ENCODE measurements at regions not wholly inside any gene's neighbourhood (a gene's known extent, or its start where the extent isn't known, plus 50 kb on each side); places are given as distances from the start of the nearest gene placed in this dataset.
"Not testable (repeated sequence)": the region's sequence is repeated elsewhere in the genome, so short reads cannot be mapped to it uniquely, and the experiment has no call there.

DNA sequence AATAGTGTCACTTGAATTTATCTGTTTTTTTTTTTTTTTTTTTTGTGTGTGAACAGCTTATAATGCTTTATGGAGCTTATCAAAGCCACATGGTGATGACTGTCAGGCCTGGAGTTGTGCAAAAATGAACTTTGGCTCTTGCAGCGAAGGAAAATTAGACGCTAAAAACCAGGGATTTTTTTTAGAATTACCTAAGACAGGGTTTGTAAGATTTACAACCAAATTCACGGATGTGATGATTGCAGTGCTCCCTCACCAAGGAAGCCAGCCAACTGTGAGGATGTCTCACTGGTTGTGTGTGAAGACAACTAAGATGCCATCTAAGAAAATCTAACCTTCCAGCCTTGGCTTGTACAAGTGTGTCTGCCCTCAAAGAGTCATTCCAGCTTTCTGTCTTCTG lies 127.1 kb upstream of the SLC4A4 start:
- DNase-seq: no peak

DNA sequence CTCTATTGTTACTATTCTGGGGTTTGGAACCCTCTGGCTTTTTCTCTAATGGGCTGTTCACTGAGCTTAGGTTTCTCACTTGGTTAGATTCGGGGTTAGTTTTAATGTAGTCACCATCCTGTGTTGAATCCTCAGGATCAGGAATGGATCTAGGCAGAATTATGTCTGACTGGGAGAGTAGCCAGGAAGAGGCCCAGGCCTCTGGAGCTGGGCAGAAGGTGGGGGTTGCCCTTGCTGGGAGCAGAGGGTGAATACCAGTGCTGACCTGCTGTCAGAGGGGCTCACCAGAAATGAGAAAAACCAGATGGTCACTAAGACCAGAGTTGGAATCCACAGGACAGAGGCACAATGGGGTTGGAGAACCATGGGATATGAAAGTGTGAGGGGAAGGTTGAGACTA lies 126.6 kb upstream of the SLC4A4 start:
- no peak for DNase-seq

DNA sequence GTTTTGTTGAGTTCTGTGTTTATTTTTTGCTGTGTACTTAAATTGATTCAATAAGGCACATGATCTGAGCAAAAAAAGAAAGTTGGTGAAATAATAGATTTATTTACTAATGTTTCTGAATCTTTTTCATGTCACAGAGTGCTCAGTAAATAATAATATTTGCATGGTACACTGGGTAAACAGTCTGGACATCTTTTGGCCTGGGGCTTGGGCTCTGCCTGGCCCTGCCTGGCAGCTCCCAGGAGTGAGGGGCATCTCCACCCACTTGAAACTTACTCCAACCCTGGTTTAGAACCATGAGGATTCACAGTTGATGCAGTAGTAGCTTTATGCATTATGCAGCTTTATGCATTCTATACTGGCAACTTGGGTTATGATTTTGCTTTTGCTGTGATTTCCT lies 124.2 kb upstream of the SLC4A4 start:
- no peak for DNase-seq

DNA sequence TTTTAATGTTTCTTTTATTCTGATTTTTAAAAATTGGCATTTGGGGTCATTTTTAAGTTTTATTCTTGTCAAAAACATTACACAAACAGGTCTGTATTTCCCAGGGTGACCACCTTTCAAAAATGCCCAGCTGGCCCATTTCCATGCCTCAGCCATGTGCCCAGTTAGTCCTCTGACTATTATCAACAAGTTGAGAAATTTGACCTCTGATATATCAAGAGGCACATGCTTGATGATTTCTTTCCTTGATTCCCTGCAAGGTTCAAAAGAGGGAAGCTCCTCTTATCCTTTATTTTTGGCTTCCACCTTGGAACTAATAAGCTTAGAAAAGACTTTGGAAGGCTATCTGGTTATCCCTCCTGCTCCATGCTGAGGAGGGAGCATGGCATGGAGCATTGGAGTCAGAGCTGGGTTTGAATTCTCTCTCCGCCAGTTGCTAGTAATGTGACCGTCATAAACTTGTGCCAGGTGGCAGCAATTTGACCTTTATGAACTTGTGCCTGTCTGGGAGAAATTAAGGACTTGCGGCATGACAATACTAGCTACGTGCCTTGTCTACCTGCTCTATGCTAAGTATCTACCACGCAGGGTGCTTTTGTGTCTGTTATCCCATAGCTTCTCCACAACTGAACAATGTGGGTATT lies 122.4 kb upstream of the SLC4A4 start:
- DNase-seq: no peak

DNA sequence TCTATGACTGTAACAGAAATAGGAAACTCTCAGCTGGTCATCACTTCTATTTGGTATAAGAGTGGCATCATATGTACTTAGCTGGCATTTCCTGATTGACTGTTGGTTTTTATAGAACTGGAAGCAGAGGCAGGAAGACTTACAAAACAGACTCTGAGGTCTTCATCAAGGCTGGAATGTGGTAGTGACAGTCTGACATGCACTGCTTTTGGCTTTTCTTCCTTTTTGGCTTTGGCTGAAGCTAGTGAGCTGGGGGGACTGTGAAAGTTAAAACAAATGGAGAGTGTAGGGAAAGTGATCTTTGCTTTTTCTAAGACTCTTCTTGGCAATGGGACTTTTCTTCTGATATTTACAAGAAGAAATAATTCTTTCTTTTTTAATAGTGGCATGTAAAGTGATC lies 121.1 kb upstream of the SLC4A4 start:
- DNase-seq: no peak

DNA sequence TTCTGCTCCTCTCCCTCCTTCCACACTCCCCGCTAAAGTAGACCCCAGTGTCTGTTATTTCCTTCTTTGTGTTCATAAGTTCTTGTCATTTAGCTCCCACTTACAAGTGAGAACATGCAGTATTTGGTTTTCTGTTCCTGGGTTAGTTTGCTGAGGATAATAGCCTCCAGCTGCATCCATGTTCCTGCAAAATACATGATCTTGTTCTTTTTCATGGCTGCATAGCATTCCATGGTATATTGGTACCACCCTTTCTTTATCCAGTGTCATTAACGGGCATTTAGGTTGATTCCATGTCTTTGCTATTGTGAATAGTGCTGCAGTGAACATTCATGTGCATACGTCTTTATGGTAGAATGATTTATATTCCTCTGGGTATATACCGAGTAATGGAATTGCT lies 118.0 kb upstream of the SLC4A4 start:
- DNase-seq: not testable (repeated sequence)

DNA sequence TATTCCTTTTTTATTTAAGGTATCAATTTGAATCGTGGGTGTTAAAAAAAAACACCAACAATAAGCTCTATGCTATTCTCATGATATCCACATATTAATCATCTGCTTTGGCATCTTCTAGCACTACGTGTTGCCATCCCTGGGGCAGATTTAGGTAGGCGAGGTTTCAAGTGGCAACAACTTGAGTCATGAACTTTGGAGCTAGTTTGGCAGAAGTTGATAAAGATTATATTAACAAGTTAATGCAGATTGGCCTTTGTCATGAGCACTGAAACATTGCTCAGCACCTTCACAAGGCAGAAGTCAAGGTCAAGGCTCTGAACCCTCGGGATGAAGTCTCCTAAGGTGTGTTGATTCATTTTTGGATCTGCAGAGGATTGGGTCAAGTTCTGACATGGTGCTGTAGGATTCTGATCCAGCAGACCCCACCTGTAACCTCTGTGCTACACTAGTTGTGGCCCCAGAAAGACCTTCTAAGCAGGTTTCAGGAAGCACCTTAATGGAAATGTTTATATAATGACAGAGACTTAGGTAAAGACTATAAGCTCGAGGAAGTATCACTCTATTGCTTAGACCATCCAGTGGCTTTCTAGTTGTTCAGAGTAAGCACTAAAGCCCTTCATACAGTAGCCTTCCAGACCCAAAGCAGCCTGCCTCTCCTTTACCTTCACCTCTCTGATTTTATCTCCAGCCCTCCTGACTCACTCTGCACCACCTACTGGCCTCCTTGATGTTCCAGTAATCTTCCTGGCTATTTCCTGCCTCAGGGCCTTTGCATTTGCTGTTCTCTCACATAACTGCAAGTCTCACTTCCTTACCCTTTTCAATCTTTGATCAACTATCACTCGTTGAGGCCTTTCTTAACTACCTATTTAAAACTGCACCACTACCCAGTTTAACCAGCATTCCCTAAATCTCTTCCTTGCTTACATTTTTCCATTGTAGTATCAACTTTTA lies 117.0 kb upstream of the SLC4A4 start:
- no peak for DNase-seq

DNA sequence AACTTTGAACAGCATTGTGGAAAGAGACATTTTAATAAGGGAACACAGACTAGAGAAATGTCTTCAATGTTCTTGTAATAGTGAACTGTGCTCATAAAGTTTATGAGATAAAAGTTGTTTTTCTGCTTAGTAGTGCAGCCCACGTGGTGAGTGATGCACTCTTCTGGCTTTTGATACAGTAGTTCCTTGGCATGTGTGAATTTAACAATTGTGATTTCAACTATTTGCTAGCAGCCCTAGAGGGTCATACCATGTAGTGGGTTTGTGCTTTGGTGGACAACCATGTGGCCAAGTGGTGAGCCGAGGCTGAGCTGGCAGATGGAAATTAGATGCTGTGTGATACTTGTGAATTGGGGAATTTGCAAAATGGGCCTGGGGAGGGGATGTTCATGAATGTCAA lies 116.2 kb upstream of the SLC4A4 start:
- no peak for DNase-seq

DNA sequence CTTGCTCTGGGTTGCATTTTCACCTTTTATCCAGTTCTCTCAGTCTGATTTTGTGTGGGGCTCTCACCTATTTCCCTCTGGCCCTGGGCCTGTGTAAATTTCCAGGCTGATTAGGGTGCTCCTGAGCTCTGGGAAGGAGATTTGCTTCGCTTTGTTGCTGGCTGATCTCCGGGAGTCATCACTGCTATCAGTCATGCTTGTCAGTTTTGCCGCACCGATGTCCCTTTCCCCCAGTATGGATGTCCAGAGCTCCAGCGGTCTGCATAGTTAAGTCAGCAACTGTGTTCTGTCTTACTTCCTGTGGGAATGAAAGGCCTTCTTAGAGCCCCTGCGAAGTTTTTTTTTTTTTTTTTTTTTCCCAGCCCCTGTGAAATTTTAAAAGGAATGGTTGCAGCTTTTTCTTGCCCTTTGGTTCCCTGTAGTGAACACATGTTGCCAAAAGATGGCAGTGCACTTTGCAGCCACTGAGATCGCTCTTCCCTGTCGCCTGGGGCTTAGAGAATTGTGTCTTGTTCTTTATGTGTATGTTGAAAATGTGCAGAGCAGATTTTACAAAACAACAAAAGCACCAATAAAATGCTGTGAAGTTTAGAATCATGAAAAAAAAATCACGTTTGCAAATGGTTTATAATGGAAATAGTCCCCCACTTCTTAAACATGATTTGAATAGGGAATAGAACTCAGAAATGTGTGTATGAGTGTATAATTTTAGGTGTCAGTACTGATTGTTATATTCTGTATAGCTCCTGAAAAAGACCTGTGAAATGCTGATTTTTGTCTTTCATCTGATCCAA lies 109.1 kb upstream of the SLC4A4 start:
- no peak for DNase-seq

DNA sequence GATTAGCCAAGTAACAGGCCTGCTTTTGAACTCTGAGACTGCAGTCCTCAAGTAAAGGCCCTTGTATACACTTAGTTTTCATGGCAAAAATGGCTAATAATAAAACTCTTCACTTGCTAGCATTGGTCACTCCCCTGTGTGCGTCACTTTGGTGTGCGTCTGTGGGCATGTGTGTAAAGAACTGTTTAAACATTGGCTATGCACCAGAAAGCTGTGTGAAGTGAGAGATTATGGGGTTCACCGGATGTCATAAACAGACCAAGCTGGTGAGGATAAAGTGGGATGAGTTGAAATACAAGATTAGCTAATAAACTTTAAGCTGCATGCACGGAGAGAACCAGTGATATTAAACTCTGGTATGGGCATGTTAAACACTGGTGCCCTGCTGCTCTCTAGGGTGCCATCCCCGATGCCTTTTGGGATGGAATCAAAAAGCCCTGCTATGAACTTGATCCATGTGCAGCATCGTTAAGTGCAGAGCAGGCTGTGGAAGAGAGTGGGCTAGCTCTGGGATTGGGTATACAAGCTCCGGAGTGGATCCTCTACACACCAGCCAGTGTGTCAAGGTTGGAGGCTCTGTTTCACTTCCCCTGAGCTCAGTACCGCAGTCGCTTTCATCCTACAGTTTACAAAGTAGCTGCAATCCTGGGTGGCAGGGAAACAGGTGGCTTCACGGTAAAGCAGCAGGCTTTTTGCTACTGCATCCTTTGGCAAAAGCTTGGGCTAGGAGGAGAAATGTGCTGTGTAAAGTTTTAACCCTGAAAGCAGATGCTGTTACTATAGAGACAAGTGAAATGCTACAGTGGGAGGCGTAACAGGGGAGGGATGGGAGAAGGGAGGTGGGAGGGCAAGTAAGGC lies 108.3 kb upstream of the SLC4A4 start:
- no peak for DNase-seq

DNA sequence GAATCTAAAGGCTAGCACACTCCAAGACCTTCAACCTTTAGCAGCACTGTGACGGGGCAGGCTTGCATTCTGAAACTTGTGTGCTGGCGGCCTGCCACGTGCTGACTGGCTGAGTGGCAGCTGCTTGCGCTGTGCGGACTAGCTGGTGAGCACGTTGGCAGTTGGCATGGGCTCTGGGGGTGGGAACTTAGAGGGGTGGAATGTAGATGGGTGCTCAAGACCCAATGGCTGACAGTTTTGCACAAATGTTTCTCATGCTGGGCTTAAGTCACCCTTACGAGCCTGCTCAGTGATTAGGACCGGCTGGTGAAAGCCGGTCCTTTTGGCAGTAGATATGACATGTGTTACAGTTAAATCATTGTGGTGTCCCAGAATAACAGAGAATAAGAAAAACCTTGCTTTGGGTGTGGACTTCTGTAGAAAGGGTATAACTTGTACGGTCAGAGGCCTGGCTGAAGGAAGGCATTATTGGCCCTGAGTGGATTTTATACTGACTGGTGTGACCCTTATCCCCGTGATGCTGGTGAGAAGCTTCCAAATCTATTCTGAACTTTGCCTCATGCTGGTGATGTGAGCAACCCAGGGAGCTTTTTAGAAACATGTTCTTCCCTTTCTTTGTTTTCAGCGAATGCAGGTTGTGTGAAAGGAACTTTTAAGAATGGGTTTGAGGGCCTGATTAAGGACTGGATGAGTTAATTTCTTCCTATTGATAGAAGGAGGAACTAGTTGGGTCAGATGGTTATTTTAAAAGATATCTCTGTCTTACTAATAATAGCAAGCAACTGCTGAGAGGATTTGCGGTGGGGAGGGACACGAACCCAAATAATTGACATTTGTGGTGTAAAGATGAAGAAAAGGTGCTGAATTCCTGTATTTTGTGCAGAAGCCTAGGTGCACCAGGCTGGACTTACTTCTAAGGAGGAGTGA lies 107.4 kb upstream of the SLC4A4 start:
- no peak for DNase-seq

DNA sequence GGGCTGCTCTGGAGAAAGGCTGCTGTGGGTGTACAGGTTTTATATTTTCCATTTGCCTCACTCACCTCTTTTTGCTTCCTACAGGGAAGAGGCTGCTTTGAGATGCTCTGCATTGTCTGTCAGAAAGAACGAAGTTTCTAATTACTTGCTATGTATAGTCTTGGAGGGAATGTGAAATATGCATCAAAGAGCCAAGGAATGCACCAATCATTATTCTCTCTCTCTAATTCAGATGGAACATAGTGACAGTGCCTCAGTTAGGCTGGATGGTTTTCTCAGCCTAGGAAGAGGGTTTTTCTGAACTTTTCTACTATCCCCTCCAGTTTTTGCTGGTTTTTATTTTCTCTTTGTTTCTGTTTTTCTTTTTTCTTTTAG lies 106.8 kb upstream of the SLC4A4 start:
- DNase-seq: no peak

DNA sequence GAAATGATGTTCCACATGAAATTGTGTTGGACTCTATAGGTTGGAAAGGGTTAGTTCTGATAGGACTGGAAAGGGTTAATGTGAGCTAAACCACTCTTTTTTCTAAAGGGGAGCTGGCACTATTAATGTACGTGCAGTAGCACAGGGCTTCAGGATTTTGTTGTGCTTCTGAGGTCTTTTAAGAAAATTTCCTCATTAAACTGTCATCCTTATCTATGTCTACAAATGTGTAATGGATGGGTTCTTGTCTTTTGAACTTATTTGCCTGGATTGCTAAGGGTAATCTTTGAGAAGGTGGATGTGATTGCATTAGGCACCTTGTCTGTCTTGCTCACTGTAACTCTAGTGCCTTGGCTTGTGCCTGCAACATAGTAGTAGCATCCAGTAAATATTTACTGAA lies 106.0 kb upstream of the SLC4A4 start:
- no peak for DNase-seq

DNA sequence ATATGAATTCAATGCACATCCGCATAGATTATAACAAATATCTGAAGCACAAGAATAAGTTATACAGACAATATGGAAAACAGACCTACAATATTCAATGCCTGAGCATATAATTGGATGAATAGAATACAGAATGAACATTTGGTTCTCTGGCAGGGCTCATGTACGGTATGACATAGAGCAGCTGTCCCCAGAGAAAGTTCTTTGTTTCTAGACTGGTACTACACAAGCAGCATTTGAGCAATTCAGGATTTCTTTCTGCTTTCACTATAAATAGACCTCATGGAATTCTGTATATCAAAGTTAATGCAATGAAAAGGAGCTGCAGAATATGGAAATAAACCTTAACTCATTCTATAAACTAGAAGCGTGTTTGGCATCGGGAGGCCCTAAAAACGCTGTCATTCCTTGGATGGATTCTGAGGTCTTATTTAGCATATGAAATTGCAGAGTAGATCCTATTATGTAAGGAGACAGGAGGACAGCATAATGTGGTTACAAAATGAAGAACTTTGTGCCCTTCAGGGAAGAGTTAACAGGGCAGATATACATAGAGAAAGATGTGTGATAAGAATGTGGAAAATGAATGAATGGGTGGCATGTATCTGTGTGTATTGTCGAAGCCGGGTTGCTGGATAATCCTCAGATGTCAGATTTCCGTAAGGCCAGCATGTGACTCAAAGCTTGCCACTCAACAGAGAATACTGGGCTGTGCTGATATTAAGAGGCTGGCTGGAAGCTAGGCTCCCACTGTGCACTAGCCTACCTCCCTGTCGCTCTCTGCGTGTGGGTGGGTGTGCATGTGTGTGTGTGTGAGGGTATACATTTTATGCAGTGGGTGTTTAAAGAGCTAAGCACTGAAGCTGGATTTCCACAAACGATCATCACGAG lies 103.3 kb upstream of the SLC4A4 start:
- no peak for DNase-seq

DNA sequence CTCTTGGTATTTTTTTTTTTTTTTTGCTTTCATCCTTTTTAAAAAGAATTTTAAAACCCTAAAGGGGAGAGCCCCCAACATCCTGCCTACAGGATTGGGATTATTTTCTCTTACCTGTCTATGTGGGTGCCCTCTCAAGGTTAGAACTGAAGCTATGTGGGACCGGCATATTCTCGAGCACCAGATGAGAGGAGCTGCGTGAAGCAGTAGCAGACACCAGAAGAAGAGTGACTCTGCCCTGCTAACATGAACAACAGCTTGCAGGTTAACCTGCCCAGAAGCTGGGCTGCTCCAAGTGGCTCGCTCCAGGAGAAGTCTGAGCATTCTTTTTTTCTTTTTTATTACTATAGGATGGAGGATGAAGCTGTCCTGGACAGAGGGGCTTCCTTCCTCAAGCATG lies 102.6 kb upstream of the SLC4A4 start:
- DNase-seq: no peak

DNA sequence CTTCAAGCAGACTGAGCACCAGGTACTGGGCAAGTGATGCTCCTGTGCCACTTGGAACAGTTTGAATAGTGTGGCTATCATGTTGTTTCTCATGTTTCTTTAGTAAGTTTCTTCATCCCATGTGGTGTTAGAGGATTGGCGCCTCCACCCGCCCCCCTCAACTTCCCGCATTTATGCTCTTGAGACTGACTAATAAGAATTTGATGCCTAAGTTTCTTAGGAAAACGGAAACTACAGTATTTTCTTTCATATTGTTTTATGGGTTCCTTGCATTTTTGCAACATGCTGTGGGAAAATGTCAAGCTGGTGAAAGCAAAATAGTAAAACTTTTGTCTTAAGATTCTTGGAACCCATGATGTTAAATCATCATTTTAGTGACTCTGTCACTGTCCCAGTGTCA lies 101.2 kb upstream of the SLC4A4 start:
- DNase-seq: no peak

DNA sequence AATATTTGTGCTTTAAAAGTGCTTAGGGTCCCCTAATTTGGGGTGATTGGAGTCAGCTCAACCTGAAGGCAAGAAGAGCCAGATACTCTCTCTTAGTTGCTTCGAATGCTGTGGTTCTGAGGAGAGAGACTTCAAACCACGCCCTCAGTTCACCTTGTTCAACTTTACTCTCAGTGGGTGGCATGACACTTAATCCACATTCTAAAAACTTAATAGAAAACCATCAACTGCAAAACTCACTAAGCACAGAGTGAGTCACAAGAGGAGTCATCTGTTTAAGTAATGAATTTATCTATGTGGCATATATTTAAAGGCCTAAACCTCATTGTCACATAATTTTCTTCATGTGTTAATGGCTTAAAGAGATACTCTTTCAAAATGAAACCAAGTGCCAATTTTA lies 99.5 kb upstream of the SLC4A4 start:
- no peak for DNase-seq

DNA sequence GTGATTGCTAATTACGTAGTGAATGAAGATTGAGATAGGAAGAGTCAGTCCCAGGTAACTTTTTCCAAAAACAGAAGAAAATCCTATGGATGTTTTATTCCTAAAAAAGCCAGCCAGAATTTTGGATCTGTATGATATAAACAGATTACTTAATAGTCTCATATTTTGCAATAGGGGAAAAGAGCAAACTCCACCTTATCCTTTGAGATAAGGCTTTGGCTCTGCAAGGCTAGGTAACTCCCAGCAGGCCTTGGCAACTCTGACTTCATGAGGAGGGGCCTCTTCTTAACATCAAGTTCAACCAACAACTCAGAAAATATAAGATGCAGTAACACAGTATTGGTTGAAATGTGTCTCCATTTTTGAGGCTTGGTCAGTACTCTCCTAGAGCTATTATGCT lies 98.7 kb upstream of the SLC4A4 start:
- DNase-seq: no peak

DNA sequence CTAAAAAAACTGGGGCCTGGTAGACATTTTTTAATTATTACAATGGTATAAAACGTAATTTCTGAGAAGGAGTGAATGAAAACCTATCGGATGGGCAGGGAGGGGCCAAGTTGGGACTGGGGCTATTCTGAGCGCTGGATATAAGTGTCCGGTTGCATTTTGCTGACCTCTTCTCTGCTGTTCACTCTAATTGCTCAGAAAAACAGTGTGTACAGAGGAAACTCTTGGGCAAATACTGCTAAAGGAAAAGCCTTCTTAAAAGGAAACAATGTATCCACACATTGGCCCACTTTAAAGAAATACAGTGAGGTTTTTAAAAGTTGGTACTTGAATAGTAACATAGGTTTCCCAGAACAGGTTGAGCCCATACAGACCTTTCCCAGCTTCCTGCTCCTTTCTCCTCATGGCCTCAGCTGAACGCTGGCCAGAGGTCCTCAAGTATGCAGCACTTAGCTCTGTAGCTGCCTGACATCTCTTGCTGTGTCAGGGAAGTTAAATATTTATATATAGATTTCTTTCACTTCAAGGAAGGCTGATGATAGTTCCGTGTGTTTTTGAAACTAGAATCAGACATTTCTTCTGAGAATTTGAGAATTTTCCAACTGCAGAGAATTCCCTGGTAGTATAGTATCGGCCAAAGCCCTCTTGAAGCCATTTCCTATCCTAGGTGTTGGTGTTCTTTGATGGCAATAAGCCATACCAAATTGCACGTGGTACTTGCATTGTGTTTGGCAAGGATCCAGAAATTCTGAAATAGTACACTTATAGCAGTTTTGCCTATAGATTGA lies 97.1 kb upstream of the SLC4A4 start:
- DNase-seq: no peak
